Stimulated activated naive CD4-positive, alpha-beta T cell (primary cell): ENCODE measurements at regions not wholly inside any gene's neighbourhood (a gene's known extent, or its start where the extent isn't known, plus 50 kb on each side); places are given as distances from the start of the nearest gene placed in this dataset.
A peak's percentile ranks its signal among the peaks of the same experiment; 100 is the strongest.
"Not testable (repeated sequence)": the region's sequence is repeated elsewhere in the genome, so short reads cannot be mapped to it uniquely, and the experiment has no call there.

Experiments used
- DNase-seq, 6 experiments: peaks; one replicate each; lab custom pipeline; 2025; lab: John Stamatoyannopoulos, UW

DNA sequence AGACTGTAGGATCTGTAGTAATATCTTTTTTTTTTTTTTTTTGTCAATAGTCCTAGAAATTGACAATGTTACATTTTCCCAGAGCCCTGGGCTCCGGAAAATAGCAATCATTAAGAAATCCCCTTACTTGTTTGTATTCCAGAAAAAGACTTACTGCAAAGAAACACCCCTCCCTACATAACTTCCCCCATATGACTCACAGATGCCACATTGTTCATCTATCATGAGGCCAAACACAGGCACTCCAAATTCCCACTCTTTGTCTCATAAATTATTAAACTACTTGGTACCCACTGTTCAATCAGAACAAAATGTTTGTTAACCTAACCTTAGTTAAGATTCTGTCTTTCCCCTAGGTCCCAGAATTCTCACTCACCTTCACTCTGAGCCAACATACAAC is 53.5 kb downstream of the TEX51 start:
- no peak for DNase-seq

DNA sequence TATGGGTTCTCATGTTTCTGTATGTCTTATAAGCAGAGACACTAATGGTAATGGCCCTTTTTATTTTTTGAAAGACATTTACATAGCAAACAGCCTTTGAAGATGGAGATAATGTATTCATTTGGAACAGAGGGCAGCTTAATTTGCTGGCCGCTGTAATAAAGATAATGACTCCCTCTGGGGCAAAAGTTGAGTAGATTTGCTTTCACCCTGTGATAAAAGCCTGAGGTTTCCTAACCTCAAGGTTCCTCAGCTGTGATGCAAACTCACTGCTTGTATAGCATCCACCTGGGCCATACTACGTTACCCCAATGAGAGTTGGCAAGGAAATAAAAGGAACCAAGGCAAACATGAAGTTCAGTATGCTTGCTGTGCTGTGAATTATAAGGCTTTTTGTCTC is 54.8 kb downstream of the TEX51 start:
- no peak for DNase-seq

DNA sequence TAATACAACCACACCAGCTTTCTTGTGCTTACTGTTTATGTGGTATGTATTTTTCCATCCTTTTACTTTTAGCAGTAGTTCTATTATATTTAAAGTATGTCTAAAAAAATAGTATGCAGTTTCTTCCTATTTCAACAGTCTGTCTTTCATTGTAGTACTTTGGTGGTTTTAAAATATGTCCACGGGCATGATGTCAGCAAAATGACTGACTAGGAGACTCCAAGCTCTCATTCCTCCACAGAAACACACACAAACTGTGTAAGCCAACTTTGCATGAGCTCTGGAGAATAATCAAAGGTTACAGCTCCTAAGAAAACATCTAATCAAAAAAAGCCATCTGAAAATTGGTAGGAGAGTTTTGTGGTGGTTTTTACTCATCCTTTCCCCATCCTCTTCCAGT is 56.1 kb downstream of the TEX51 start:
- DNase-seq: no peak

DNA sequence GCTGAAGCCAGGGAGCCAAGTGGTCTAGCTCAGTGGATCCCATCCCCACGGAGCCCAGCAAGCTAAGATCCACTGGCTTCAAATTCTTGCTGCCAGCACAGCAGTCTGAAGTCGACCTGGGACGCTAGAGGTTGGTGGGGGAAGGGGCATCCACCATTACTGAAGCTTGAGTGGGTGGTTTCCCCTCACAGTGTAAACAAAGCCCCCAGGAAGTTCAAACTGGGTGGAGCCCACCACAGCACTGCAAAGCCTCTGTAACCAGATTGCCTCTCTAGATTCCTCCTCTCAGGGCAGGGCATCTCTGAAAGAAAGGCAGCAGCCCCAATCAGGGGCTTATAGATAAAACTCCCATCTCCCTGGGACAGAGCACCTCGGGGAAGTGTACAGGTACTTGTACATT is 58.1 kb downstream of the TEX51 start:
- DNase-seq: not testable (repeated sequence)

DNA sequence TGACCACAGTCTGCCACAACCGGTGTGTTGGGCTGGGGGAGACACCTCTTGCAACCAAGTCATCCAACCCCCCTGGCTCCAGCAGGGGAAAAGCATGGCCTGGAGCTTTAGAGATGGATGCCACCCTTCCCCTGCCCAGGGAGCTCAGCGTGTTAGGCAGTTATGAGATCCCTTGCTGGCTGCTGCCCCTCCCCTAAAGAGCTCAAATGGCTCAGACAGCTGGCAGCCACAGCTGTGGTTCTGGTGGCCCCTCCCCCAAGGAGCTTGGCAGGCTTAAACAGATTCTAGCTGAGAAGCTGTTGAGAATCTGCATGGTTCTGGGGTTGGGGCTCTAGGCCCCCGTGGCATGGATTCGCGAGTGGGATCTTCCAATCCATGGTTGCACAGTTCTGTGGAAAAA is 64.7 kb downstream of the TEX51 start:
- no peak for DNase-seq

DNA sequence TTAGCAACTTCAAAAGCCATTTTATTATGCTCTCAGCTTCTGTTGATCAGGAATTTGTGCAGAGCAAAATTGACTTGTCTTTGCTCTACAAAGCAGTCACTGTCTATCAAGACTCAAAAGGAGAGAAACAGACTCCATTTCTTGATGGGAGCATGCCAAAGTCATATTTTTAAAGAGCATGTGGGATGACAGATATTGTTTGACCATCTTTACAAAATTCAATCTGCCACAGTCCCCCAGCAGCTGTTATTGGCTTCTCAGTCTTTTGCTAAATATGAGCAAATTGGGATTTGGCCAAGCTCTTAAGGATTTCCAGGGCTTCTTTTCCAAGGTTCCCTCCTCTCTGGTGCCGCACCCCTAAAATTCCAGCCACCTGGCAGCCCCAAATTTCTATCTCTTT is 67.9 kb downstream of the TEX51 start:
- DNase-seq: no peak

DNA sequence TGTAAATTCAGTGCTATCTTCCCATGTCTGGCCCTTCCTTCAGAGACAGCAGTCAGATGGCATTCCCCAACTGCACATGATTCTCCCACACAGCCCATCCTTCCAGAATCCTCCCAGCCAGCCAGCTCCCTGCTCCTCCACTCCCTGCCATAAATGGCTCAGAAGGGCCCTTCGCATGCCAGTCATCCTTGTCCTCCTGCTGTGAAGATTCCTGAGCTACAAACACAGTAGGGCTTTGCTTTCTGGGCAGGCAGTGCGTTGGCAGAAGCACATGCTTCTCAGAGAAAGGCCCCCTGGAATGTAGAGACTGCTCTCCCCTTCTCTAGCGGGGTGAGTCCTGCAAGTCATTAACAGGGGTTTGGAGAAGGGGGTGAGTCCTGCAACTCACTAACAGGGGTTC is 71.9 kb downstream of the TEX51 start:
- no peak for DNase-seq

DNA sequence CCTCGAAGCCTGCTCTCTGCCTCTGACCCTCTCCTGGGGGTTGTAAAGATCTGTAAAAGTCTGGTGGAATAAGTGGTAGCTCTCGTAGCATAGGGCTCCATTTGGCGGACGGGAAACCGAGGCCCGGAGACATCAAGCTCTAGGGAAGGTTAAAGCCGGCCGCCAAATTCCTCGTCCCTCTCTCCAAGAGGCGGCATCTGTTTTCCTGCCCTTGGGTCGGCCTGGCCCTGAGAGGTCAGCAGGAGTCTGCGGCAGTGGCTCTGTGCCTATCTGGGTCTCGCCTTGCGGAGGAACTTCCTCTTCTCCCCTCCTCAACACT is 72.4 kb downstream of the TEX51 start:
- no peak for DNase-seq

DNA sequence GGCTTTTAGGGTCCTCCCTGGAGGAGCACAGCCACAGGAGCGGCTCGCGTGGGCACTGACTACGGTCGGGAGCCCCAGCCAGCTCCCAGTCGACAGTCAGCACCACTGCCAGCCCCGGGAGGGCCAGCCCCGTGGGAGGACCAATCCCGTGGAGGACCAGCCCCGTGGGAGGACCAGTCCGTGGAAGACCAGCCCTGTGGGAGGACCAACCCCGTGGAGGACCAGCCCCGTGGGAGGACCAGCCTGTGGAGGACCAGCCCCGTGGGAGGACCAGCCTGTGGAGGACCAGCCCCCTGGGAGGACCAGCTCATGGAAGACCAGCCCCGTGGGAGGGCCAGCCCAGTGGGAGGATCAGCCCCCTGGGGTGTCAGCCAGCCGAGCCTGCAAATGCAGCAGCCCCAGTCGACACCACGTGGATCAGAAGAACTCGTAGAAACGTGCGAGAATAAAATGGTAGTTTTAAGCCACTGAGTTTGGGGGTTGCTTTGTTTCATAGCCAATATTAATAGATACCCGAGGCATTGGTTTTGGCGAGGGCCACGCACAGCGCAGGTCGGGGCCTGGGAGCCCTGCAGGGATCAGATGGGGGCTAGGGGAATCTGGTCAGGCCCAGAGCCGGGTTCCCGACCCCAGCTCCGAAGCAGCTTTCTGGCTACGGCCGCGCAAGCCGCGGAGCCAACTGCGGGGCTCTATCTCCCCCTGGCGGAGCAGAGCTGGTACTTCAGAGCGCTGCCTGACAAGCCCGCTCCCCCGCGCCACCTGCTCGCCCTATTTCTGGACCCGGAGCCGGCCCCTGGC is 73.0 kb downstream of the TEX51 start:
- peak; percentile 20 to 80 (median 48) for DNase-seq

DNA sequence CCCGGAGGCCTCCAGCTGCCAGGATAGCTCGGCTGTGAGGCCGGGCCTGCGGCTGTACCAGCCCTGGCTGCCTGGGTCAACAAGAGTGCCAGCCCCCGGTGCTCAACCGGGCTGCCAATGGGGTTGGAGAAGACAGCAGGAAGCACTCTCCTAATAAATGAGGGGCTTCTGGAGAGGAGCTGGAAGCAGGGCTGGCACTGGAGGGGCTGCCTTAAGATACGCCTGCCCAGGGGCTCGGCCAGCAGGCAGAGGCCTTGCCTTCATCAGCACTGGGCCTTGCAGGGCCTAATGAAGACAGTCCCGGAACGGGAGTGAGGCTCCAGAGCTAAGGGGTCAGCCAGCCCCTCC is 73.6 kb downstream of the TEX51 start:
- DNase-seq: no peak

DNA sequence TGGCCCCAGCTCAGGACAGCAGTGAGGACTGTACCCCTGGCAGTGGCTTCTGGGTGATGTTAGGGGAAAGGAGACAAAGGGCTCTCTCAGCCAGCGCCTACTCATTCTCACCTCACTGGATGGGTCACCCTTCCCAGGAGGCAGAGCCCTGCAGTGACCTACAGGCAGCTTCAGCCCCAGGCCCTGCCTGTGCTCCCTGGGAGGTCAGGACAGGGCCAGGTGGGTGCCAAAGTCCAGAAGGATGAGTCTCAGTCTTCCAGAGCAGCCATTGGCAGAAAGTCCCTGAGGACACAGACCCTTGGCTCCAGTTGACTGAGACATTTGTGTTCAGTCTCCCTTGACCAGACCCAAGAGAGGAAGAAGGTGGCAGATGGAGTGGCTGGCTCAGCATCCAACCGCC is 75.1 kb downstream of the TEX51 start:
- DNase-seq: no peak

DNA sequence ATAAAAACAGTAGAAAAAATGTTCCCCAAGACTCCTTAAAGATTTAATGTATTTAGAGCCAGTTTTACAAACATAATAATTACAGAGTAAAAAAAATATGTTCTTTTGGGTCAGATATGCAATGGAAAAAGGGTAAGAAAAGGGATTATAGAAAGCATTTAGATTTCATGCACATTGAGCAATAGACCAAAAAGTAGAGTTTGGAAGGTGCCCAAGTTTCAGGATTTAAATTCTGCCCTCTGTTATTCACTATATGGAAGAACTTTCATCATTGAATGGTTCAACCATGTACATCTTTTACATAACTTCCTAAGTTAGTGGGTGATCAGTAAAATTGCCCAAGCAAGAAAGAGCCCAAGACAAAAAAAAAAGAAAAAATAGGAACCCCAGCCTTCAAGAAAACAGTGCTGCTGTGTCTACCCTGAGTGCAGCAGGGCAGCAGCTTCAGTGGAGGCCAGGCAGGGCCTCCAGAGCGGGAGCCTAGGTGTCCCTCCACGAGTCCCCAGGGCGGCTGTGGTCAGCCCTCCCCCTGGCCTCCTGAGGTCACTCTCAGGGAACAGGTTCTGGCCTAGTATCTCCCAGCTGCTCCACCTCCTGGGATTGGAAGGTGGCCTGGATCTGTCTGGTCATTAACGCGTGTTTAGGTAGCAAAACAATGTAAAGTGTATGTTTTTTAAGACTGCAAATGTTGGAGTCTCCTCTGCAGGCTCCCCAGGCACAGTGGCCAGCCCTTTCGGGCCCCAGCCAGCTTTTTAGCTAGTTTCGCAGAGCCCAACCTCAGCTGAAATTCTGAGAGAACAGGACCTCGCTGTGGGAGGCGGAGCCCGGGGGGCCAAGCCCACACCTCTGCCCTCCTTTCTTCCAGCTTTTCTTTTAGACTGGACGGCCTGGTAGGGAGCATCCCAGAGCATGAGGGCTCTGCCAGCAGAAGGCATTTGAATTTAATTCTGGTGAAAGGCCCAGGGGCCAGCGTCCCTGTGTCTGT is 77.3 kb downstream of the TEX51 start:
- no peak for DNase-seq

DNA sequence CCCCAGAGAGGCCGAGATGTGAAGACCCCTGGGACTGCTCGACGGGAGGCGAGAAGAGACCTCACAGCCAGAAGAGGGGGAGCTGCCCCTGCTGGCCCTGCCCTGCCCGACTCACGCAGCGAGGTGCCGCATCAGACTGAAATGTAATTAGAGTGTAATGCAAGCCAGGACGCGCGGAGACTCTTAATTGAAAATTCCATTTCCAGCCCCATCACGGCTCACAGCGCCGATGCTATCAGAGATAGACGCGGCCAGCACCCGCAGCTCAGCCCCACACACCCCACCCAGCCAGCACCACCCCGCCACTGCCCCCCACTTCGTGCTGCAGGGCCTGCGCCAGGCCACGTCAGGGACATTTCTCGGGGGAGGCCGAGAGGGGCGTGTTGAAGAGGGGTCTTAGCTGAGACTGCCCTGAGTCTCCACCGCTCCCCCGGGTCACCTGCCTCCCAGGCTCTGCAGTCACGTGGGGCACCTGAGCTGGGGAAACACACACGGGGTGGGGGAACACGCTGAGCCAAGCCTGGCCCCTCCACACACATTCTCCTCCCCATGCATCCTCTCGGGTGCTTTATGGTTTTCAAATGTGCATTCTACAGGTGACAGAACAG is 78.1 kb downstream of the TEX51 start:
- DNase-seq: no peak

DNA sequence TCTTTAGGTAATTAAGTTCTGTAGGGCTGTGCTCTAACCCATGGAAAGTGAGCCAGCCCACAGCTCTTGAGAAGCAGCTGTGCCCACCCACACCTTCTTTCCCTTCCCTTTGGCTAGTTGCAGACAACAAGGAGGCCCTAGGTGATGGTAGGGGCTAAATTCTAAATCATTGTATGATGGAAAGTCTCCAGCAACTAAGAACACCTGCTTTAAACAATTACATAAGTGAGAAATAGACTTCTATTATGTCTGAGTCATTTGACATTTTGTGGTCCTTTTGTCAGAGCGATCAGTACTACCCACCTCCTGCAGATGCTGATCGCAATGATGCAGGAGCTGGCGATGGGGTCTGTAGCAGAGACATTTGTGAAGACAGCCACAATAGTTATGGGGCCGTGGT is 79.6 kb downstream of the TEX51 start:
- DNase-seq: no peak

DNA sequence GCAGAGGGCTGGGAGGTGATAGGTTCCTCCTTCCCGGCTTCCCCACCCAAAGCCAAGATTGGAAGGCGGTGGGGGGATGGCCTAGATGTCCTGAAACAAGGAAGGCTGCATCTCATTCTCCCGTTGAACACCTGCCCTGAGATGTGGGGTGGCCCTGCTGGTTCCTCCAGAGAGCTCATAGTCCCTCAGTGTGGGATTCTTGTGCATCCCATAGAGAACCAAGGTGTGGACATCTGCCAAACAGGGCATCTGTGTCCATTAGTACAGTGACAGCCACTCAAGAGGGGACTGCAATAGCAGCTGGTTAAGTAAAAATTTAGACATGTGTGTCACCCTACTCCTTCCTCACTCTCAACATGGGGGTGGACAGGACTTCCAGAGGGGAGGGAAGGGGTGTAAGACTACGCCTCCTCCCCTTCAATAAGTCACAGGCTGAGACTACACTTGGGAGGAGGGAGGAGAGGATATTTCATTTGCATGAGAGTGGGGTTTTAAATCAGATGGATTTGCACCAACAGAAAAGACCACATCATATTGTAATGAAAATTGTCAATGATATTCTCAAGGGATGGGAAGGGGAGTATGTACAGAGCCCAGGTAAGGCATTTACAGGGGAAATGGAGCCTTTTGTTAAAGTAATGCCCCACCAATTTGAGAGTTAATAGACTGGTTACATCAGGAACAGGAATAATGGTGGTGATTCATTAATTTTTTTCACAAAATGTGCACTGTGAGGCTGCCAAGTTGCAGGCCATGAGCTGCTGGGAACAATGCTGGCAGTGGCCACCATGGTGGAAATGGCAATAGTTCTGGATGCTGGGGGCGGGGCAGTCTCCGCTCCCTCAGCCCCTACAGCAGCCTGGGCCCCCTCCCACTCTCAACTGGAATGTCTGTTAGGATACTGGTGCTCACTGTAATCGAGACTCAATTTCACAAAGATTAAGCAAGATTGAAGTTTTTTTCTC is 80.6 kb downstream of the TEX51 start:
- no peak for DNase-seq

DNA sequence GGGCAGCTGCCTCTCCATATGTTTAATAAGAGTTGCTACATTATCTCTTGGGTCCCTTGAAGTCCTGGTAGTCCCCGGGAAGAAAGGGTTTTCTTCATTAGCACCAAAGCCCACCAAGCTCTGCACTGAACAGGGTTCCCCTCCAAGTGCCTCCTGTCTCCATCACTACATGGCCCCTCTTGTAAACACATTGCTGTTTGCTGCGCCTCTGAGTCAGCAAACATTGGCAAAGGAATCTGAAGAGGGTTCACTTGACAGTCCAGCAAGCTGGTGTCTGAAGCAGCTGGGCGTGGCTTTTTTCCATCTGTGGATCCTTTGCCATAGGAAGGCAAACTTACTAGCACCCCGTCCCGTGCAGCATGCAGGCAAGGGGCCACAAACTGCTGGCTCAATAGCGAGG is 82.8 kb downstream of the TEX51 start:
- DNase-seq: no peak

DNA sequence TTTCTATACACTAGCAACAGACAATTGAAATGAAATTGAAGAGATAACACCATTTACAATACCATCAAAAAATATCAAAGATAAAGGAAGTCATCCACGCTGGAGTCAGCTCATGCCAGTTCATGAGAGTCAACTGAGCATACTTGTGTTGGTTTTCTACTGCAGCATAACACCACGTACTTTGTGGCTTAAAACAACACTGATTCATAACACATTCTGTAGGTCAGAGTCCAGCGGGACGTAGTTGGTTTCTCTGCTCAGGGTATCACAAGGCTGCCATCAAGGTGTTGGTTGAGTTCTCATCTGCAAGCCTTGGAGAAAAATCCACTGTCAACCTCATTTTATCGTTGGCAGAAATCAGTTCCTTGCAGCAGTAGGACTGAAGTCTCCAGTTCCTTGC is 84.2 kb downstream of the TEX51 start:
- DNase-seq: no peak

DNA sequence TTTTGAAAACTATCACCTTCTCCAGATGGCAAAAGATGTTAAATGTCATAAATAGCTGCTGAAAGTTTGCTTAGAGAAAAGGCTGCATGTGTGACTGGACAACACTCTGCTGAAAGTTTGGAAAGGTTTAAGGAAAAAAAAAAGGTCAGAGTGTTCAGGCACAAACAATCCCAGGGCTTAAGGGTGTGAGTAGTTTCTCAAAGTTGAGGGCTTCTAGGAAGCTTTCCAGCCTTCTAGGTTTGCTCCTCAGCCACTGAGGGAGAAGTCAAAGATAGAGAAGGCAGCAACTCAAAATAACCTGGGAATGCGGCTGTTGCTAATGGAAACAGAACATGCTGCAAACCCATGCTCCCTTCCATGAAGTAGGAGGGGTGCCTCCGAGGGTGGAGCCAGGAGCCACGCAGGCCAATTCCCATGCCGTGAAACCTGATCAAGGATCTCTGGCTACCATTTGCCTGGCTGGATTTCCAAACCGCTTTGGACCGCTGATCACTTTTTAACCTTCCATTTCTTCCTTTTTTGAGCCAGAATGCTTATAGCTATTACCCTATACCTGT is 88.0 kb downstream of the TEX51 start:
- DNase-seq: no peak

DNA sequence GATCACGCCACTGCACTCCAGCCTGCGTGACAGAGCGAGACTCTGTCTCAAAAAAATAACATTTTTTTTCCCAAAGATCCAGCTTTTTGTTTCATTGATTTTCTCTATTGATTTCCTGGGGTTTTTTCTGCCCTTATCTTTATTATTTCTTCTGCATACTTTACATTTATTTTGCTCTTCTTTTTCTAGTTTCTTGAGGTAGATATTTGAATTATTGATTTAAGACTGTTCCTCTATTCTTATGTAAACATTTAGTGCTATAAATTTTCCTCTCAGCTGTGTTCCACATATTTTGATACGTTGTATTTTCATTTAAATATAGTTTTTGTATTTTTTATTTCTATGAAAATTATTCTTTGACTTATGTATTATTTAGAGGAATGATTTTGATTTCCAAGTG is 89.8 kb downstream of the TEX51 start:
- DNase-seq: no peak

DNA sequence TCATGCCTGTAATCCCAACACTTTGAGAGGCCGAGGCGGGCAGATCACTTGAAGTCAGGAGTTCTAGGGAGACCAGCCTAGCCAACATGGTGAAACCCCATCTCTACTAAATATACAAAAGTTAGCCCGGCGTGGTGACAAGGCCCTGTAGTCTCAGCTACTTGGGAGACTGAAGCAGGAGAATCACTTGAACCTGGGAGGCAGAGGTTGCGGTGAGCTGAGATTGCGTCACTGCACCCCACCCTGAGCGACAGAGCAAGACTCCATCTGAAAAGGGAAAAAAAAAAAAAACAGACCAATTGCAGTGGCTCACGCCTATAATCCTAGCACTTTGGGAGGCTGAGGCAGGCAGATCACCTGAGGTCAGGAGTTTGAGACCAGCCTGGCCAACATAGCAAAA is 90.4 kb downstream of the TEX51 start:
- DNase-seq: not testable (repeated sequence)

DNA sequence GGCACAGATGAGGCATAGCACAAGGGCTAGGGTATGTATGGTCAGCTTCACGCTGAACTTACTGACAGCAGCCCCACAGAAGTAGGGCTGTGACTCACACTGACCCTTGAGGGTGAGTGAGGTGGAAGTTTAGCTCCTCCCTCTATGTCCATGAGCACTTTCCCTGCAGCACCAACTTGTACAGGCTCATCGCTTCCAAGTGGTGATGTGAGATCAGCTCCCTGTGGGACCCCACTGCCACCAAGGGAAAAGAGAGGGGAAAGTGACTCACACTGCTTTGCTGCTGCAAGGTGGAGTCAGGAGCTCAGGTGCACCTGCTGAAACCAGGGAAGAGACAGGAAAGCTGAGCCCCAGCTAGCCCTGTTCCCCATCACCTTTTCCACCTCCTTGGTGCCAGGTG is 91.5 kb downstream of the TEX51 start:
- no peak for DNase-seq
